ENCODE measurements at regions not wholly inside any gene's neighbourhood (a gene's known extent, or its start where the extent isn't known, plus 50 kb on each side); places are given as distances from the start of the nearest gene placed in this dataset.

GRCh38 chr4:110815950-110816349 is 193.1 kb upstream of the PITX2 start:
- no peak overlapping the region for H3K4me3 ChIP-seq (ENCODE audit: extremely low read depth in 1 of 4, insufficient read depth in 2 of 4, low read depth in 3 of 4, low read length in 4 of 4)
- H3K23me2 ChIP-seq (ENCODE audit: low read depth, low read length) = no peaks in the 10 kb centered on the region; the same call in 1 of the 2 replicates
- no peak overlapping the region for H3K9ac ChIP-seq (replicated peaks in 1 of 4; ENCODE audit: extremely low read depth in 1 of 4, low read depth in 3 of 4, low read length in 3 of 4)
- H3K56ac ChIP-seq (replicated peaks; ENCODE audit: insufficient read length, low read depth, low read length) = no peak overlapping the region
- ChIA-PET POLR2A (ENCODE audit: partially characterized antibody) (no interaction called here), CTCF (ENCODE audit: partially characterized antibody) (interaction anchor here (2.4 kb wide), 1 partner anchor 9 kb away, joined by 7 read pairs; no protein-coding TSS in a partner anchor)
- DNase-seq (ENCODE audit: low read depth in 1 of 2, low spot score in 2 of 2) (no peak), FAIRE-seq (no peak)
- H2BK15ac ChIP-seq (ENCODE audit: low read length) = no peak overlapping the region
- H2AK5ac ChIP-seq (ENCODE audit: low read depth, low read length) = no peak overlapping the region
- no peak overlapping the region for H3K14ac ChIP-seq (ENCODE audit: insufficient read length)
- H3K4me1 ChIP-seq (replicated peaks in 1 of 4; ENCODE audit: control insufficient read depth in 3 of 4, insufficient read depth in 4 of 4, low read length in 3 of 4) = no peaks in the 10 kb centered on the region
- H3K36me3 ChIP-seq (ENCODE audit: control insufficient read depth in 2 of 4, insufficient read depth in 4 of 4, low read length in 3 of 4) = no peaks in the 10 kb centered on the region
- H2BK12ac ChIP-seq (ENCODE audit: low read depth, low read length) = no peak overlapping the region
- no peaks in the 10 kb centered on the region for H3K79me2 ChIP-seq (ENCODE audit: control insufficient read depth in 1 of 2, insufficient read depth in 2 of 2, low read length in 2 of 2)
- 87% methylated on average over 4 of the region's 4 CpGs; no CpG with 5 or more reads in 1 of the 2 experiments for WGBS, 2 experiments (ENCODE audit: extremely low coverage in 1 of 2, insufficient coverage in 1 of 2, insufficient read length in 1 of 2, insufficient replicate concordance in 2 of 2, low coverage in 1 of 2, low lambda C conversion rate in 2 of 2, missing lambda C conversion rate in 1 of 2)
- no peak overlapping the region for H4K8ac ChIP-seq (ENCODE audit: extremely low read depth, insufficient read depth, low read length)
- no peak overlapping the region for H2AFZ ChIP-seq (ENCODE audit: low read length)
- H3K4me2 ChIP-seq (ENCODE audit: insufficient read depth in 1 of 2, low read depth in 2 of 2, low read length in 2 of 2) = no peak overlapping the region
- no peak overlapping the region for H2BK5ac ChIP-seq (ENCODE audit: low read depth, low read length)
- H3K18ac ChIP-seq (ENCODE audit: extremely low read depth, low read length) = no peak overlapping the region
- H3K27ac ChIP-seq (ENCODE audit: low read depth, low read length) = no peak overlapping the region
- no peak overlapping the region for H3K4ac ChIP-seq (replicated peaks; ENCODE audit: insufficient read length, low read depth, low read length)
- no peaks in the 10 kb centered on the region for H4K20me1 ChIP-seq (replicated peaks in 1 of 2; ENCODE audit: control insufficient read depth in 1 of 2, insufficient read depth in 2 of 2, low read length in 2 of 2)
- no peak overlapping the region for H3K23ac ChIP-seq (ENCODE audit: insufficient read length)
- no peak for TF ChIP-seq KDM4A (IDR thresholded peaks at IDR 0.05; ENCODE audit: low read depth, low read length, severe bottlenecking)
- no peak for TF ChIP-seq USF2 (IDR thresholded peaks at IDR 0.05; ENCODE audit: low read length)
- no peak for TF ChIP-seq SP2 (IDR thresholded peaks at IDR 0.05; ENCODE audit: low read length)
- no peak for TF ChIP-seq SUZ12 (IDR thresholded peaks at IDR 0.05; ENCODE audit: low read length)
- TF ChIP-seq KDM1A (IDR thresholded peaks at IDR 0.05; ENCODE audit: borderline replicate concordance, low read length) = no peak
- no peak for TF ChIP-seq TBP (IDR thresholded peaks at IDR 0.05; ENCODE audit: low read depth, low read length)
- no peak for TF ChIP-seq JUN (IDR thresholded peaks at IDR 0.05; ENCODE audit: low read depth, low read length)
- TF ChIP-seq RNF2 (IDR thresholded peaks at IDR 0.05; ENCODE audit: borderline replicate concordance, low read depth, low read length, missing control alignments, poor library complexity, severe bottlenecking) = no peak
- no peak for TF ChIP-seq SAP30 (IDR thresholded peaks at IDR 0.05; ENCODE audit: insufficient read depth, insufficient replicate concordance, low read length)
- TF ChIP-seq SIX5 (IDR thresholded peaks at IDR 0.05; ENCODE audit: low read depth, low read length) = no peak
- TF ChIP-seq RAD21 (IDR thresholded peaks at IDR 0.05 in 1 of 2, conservative IDR thresholded peaks at IDR 0.05 in 1 of 2; ENCODE audit: low read depth in 2 of 2, low read length in 2 of 2) = no peak
- no peaks in the 10 kb centered on the region for H3K79me1 ChIP-seq (ENCODE audit: low read depth, low read length)
- no peaks in the 10 kb centered on the region for H3K9me3 ChIP-seq (ENCODE audit: insufficient read depth in 2 of 2, low read depth in 1 of 2, low read length in 1 of 2)
- no peak overlapping the region for H2BK20ac ChIP-seq (ENCODE audit: low read length)
- H4K91ac ChIP-seq (replicated peaks; ENCODE audit: insufficient read length, low read length) = no peak overlapping the region
- H2BK120ac ChIP-seq (replicated peaks; ENCODE audit: low read depth, low read length) = no peak overlapping the region
- no peak overlapping the region for H4K5ac ChIP-seq (ENCODE audit: insufficient read length, low read depth, low read length)
- no peaks in the 10 kb centered on the region for H3K27me3 ChIP-seq (replicated peaks in 1 of 4; ENCODE audit: control insufficient read depth in 3 of 4, extremely low read depth in 1 of 4, insufficient read depth in 3 of 4, low read length in 3 of 4)
